IMR-90 (cell line): ENCODE measurements at regions not wholly inside any gene's neighbourhood (a gene's known extent, or its start where the extent isn't known, plus 50 kb on each side); places are given as distances from the start of the nearest gene placed in this dataset.

ENCODE experiments used
- ATAC-seq: fragments of 200-7000 bp; cut with Tn5 transposase; 2 replicates; pipeline ENCODE4 v1.9.1; 2020; ENCODE audit warnings: low read depth, mild to moderate bottlenecking, moderate library complexity
- BruUV-seq: library from RNA; stranded (reverse); fragments of 400-500 nt; replicated peaks from 2 replicates; lab custom pipeline; 2021; lab: Mats Ljungman, UMichigan
- CTCF ChIA-PET: fragments of 300-600 bp; formaldehyde crosslinking; extraction: SDS; loops from one replicate; lab custom pipeline; 2021; ENCODE audit warnings: antibody characterized with exemption; lab: Yijun Ruan, JAX
- POLR2A ChIA-PET: fragments of 300-600 bp; sonication (Branson Sonifier 250); formaldehyde crosslinking; loops from one replicate; lab custom pipeline; 2022; ENCODE audit warnings: antibody characterized with exemption; ENCODE audit not compliant: unreplicated experiment; lab: Charles Lee
- DNase-seq: peaks from one replicate; pipeline ENCODE4 v3.0.0; 2013
- H2AFZ ChIP-seq: replicated peaks from 2 replicates; pipeline ENCODE3; 2013; ENCODE audit warnings: low read length, mild to moderate bottlenecking; ENCODE audit not compliant: poor library complexity
- H2AK5ac ChIP-seq: 2 replicates; pipeline ENCODE4 v1.6.1; 2013; ENCODE audit warnings: low read depth, low read length, inconsistent platforms
- H2AK9ac ChIP-seq: replicated peaks from 2 replicates; pipeline ENCODE3; 2013; ENCODE audit warnings: mild to moderate bottlenecking, low read depth, low read length, moderate library complexity; ENCODE audit not compliant: poor library complexity
- H2BK120ac ChIP-seq: 2 replicates; pipeline ENCODE4 v1.6.1; 2013; ENCODE audit warnings: low read depth, low read length, inconsistent platforms
- H2BK15ac ChIP-seq: 3 replicates; pipeline ENCODE4 v1.6.1; 2013; ENCODE audit warnings: low read depth, low read length, inconsistent platforms
- H2BK20ac ChIP-seq: 2 replicates; pipeline ENCODE4 v1.6.1; 2013; ENCODE audit warnings: low read depth, mild to moderate bottlenecking, inconsistent platforms, low read length, moderate library complexity
- H2BK5ac ChIP-seq: 2 replicates; pipeline ENCODE4 v1.6.1; 2013; ENCODE audit warnings: mild to moderate bottlenecking, low read depth, low read length, inconsistent platforms; ENCODE audit not compliant: poor library complexity, severe bottlenecking
- H3K14ac ChIP-seq: replicated peaks from 2 replicates; pipeline ENCODE4 v1.6.1; 2013; ENCODE audit warnings: low read depth, low read length, inconsistent platforms
- H3K18ac ChIP-seq: 2 replicates; pipeline ENCODE4 v1.6.1; 2013; ENCODE audit warnings: low read depth, low read length, control low read depth
- H3K23ac ChIP-seq: 2 replicates; pipeline ENCODE4 v1.6.1; 2013; ENCODE audit warnings: low read depth, low read length, inconsistent platforms
- H3K27ac ChIP-seq: 2 replicates; pipeline ENCODE4 v1.5.1; 2013; ENCODE audit warnings: mild to moderate bottlenecking, control low read depth, low read length; ENCODE audit not compliant: insufficient read depth
- H3K27me3 ChIP-seq: 2 replicates; pipeline ENCODE4 v1.6.1; 2013; ENCODE audit warnings: low read length; ENCODE audit not compliant: control insufficient read depth, insufficient read depth
- H3K36me3 ChIP-seq: 2 replicates; pipeline ENCODE4 v1.6.1; 2013; ENCODE audit warnings: low read length, mixed read lengths; ENCODE audit not compliant: control insufficient read depth, insufficient read depth
- H3K4ac ChIP-seq: 2 replicates; pipeline ENCODE4 v1.6.1; 2013; ENCODE audit warnings: low read depth, low read length, inconsistent platforms
- H3K4me1 ChIP-seq: 2 replicates; pipeline ENCODE4 v1.6.1; 2013; ENCODE audit warnings: low read length, mixed read lengths; ENCODE audit not compliant: control insufficient read depth, insufficient read depth
- H3K4me2 ChIP-seq: 2 replicates; pipeline ENCODE4 v1.6.1; 2013; ENCODE audit warnings: low read depth, mild to moderate bottlenecking, control low read depth, low read length, moderate library complexity
- H3K4me3 ChIP-seq: 2 replicates; pipeline ENCODE4 v1.5.1; 2013; ENCODE audit warnings: low read depth, mild to moderate bottlenecking, control low read depth, low read length, moderate library complexity; ENCODE audit not compliant: insufficient read depth
- H3K56ac ChIP-seq: 2 replicates; pipeline ENCODE4 v1.6.1; 2013; ENCODE audit warnings: low read length, inconsistent platforms; ENCODE audit not compliant: insufficient read depth; ENCODE audit errors: extremely low read depth
- H3K79me1 ChIP-seq, 2 experiments: 2 replicates each; pipeline ENCODE4 v1.6.1; 2013; ENCODE audit warnings: low read length in 2 of 2, inconsistent platforms in 1 of 2, low read depth in 1 of 2
- H3K9ac ChIP-seq: 2 replicates; pipeline ENCODE4 v1.6.1; 2013; ENCODE audit warnings: low read depth, low read length, control low read depth
- H3K9me1 ChIP-seq: 2 replicates; pipeline ENCODE4 v1.6.1; 2013; ENCODE audit warnings: low read length, inconsistent platforms; ENCODE audit not compliant: insufficient read depth
- H3K9me3 ChIP-seq: 2 replicates; pipeline ENCODE4 v1.6.1; 2013; ENCODE audit warnings: low read length; ENCODE audit not compliant: control insufficient read depth, insufficient read depth
- H4K20me1 ChIP-seq: 2 replicates; pipeline ENCODE4 v1.6.1; 2013; ENCODE audit warnings: low read length, inconsistent platforms; ENCODE audit not compliant: insufficient read depth
- H4K5ac ChIP-seq: 2 replicates; pipeline ENCODE4 v1.6.1; 2013; ENCODE audit warnings: mild to moderate bottlenecking, low read depth, low read length, control low read depth
- H4K8ac ChIP-seq, 2 experiments: 2 replicates each; pipeline ENCODE4 v1.6.1; 2013; ENCODE audit warnings: low read depth in 2 of 2, low read length in 2 of 2, control low read depth in 1 of 2, inconsistent platforms in 1 of 2
- H4K91ac ChIP-seq: 2 replicates; pipeline ENCODE4 v1.6.1; 2013; ENCODE audit warnings: low read depth, low read length, inconsistent platforms; ENCODE audit not compliant: insufficient read depth
- MXI1 ChIP-seq: IDR thresholded peaks from 2 replicates; pipeline ENCODE4 v1.6.1; 2012; ENCODE audit warnings: low read depth, mild to moderate bottlenecking, low read length, moderate library complexity, borderline replicate concordance
- WGBS, 2 experiments: methylation state at CpG; one replicate each; pipeline versions ENCODE4 v1.1.5 to v1.1.7; 2013; ENCODE audit warnings: missing lambda C conversion rate in 2 of 2; ENCODE audit not compliant: insufficient read length in 1 of 2; ENCODE audit errors: extremely low coverage in 2 of 2; 5-methylcytosine and 5-hydroxymethylcytosine counted together
- dilution Hi-C: fragments of 300-500 bp; cut with HindIII; formaldehyde crosslinking; loops from one replicate; pipeline ENCODE4 v1.14.3; 2018; ENCODE audit warnings: low sequenced_read_pairs; ENCODE audit not compliant: unreplicated experiment
- in situ Hi-C: fragments of 300-500 bp; cut with MboI; formaldehyde crosslinking; loops from 3 replicates; pipeline ENCODE4 v1.14.3; 2019; ENCODE audit warnings: low sequenced_read_pairs, inconsistent platforms, mixed read lengths
- intact Hi-C: fragments of 100-400 bp; cut with micrococcal nuclease; formaldehyde crosslinking; loops from 2 replicates; pipeline ENCODE4 v1.10.0; 2022

DNA sequence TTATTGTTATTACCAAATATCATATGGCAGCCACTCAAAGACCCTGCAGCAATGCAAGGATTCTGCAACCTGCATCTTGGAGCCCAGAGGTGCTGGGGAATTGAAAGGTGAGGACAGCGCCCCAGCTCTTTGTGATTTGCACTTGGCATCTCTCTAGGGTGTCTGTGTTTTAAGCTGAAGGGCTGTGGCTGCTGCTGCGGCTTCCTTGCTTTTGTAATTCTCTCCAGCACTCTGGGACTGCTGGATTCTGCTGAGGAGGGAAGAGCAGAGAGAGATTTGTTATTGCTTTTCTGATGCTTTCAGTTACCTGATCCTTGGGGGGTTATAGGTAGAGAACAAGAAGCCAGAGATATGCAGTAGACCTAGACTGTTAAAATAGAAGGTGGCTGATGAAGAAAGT, 562.4 kb downstream of the EBF1 start:
- Histone ChIP-seq H2AFZ (no peak overlapping the region), H2AK5ac (no peak overlapping the region), H3K9me1 (no peaks in the 10 kb centered on the region), H2BK20ac (no peak overlapping the region), H4K5ac (no peak overlapping the region), H3K27me3 (no peaks in the 10 kb centered on the region), H2AK9ac (no peak overlapping the region), H3K4me1 (no peaks in the 10 kb centered on the region), H3K56ac (no peak overlapping the region), H3K23ac (no peak overlapping the region), H3K4me3 (no peak overlapping the region), H3K4ac (no peak overlapping the region), H3K18ac (no peak overlapping the region), H2BK15ac (no peak overlapping the region), H3K4me2 (no peak overlapping the region), H3K14ac (no peak overlapping the region), H3K9me3 (no peaks in the 10 kb centered on the region), H4K8ac (no peak overlapping the region), H4K91ac (no peak overlapping the region), H3K9ac (no peak overlapping the region), H4K20me1 (no peaks in the 10 kb centered on the region), H3K36me3 (no peaks in the 10 kb centered on the region), H3K79me1 (no peaks in the 10 kb centered on the region), H2BK120ac (no peak overlapping the region), H3K27ac (no peak overlapping the region), H2BK5ac (no peak overlapping the region)
- dilution Hi-C loops, result no loop called here
- no TSS peak for BruUV-seq
- DNase-seq (no peak), ATAC-seq (no peak)
- ChIA-PET POLR2A (no interaction called here), CTCF (no interaction called here)
- no peak for TF ChIP-seq MXI1
- intact Hi-C loops, result no loop called here
- no CpG with 5 or more reads among the region's 2 CpGs for WGBS, 2 experiments
- in situ Hi-C loops, result no loop called here
